Heart left ventricle (tissue), 16 donors: ENCODE measurements at regions not wholly inside any gene's neighbourhood (a gene's known extent, or its start where the extent isn't known, plus 50 kb on each side); places are given as distances from the start of the nearest gene placed in this dataset.

Source experiments
- ATAC-seq, 4 donors: fragments of 200-7000 bp; cut with Tn5 transposase; one replicate each; pipeline ENCODE4 v1.9.1; 2020 to 2022; ENCODE audit warnings: moderate library complexity in 4 of 4, mild to moderate bottlenecking in 3 of 4, moderate number of reproducible peaks in 1 of 4
- DNase-seq, 5 donors: peaks; one replicate each; pipeline ENCODE4 v3.0.0-alpha.2; 2020
- H3K27ac ChIP-seq, 12 donors: fragments of 200-600 bp; sonication (generic) in 4 of 12; one replicate each; pipeline versions ENCODE4 v1.5.0 to v1.8.0; 2016 to 2022; ENCODE audit warnings: mild to moderate bottlenecking in 2 of 12
- H3K27me3 ChIP-seq, 9 donors: fragments of 200-600 bp; sonication (generic) in 2 of 9; one replicate each; pipeline versions ENCODE4 v1.5.1 to v1.8.0; 2016 to 2022; ENCODE audit warnings: mild to moderate bottlenecking in 3 of 9
- H3K36me3 ChIP-seq, 9 donors: fragments of 200-600 bp; sonication (generic) in 2 of 9; one replicate each; pipeline versions ENCODE4 v1.5.0 to v1.8.0; 2018 to 2022; ENCODE audit warnings: mild to moderate bottlenecking in 2 of 9
- H3K4me1 ChIP-seq, 12 donors: fragments of 200-600 bp; sonication (generic) in 4 of 12; one replicate each; pipeline versions ENCODE4 v1.5.0 to v1.8.0; 2016 to 2022; ENCODE audit warnings: mild to moderate bottlenecking in 3 of 12
- H3K4me3 ChIP-seq, 12 donors: fragments of 200-600 bp; sonication (generic) in 4 of 12; one replicate each; pipeline versions ENCODE4 v1.5.0 to v1.8.0; 2017 to 2022; ENCODE audit warnings: mild to moderate bottlenecking in 9 of 12, moderate library complexity in 4 of 12
- H3K9me3 ChIP-seq, 12 donors: fragments of 200-600 bp; sonication (generic) in 4 of 12; one replicate each; pipeline versions ENCODE4 v1.5.0 to v1.8.0; 2016 to 2022; ENCODE audit warnings: mild to moderate bottlenecking in 1 of 12
- POLR2A ChIP-seq, 2 donors: fragments of 450-650 bp; IDR thresholded peaks; one replicate each; pipeline ENCODE4 v1.6.1; 2017; ENCODE audit warnings: antibody characterized with exemption in 2 of 2, mild to moderate bottlenecking in 2 of 2, moderate library complexity in 2 of 2
- WGBS, 4 donors: extraction: QIAGEN DNeasy Blood & Tissue Kit in 2 of 4; methylation state at CpG; one replicate each; pipeline versions ENCODE4 v1.1.5 to v1.1.7; 2013 to 2018; 5-methylcytosine and 5-hydroxymethylcytosine counted together
- intact Hi-C, 10 donors: fragments of 100-400 bp; cut with DNase I; formaldehyde crosslinking; loops; one replicate each; pipeline versions ENCODE4 v1.11.1 to v1.14.2; 2022
- TF ChIP-seq, protein P1 (sequence below), 12 donors: fragments of 200-600 bp; sonication (generic) in 4 of 12; IDR thresholded peaks; one replicate each; pipeline versions ENCODE4 v1.5.0 to v1.8.0; 2018 to 2022; ENCODE audit warnings: antibody characterized with exemption in 12 of 12, mild to moderate bottlenecking in 5 of 12
- donor health status: ischemic (EF 13 %, LVEDD 7.1; RV severe dilation, severe dysfunction).
- donor health status: healthy with polysubstance abuse.
- donor health status: DM: no; HTN: yes; CAD: no.
- donor health status: DM: no; HTN: no; CAD: no.
- donor health status: ischemic (EF 25% LVEDD 6.9; RV normal size, moderate dysfunction).
- donor health status: ischemic (EF 25% LVEDD 5.7; RV mildly dilated, moderate dysfunction).
- donor health status: healthy.
- donor health status: DM: yes; HTN: yes; CAD: no.
- donor health status: ischemic (EF 35%, LVEDD 5.7; RV mildly dilated, moderate dysfunction).
- donor health status: nonischemic (EF 11% LVEDD 7.7; RV severe dilation, severe dysfunction).
- donor health status: DM: yes; HTN: yes; CAD: no.
- donor health status: PGD.
- donor health status: ischemic (EF 29% LVEDD 5.4; RV normal size, mild dysfunction).
- donor health status: nonischemic (EF 23%, LVEDD 6.1; RV moderate dilation, normal function).

DNA sequence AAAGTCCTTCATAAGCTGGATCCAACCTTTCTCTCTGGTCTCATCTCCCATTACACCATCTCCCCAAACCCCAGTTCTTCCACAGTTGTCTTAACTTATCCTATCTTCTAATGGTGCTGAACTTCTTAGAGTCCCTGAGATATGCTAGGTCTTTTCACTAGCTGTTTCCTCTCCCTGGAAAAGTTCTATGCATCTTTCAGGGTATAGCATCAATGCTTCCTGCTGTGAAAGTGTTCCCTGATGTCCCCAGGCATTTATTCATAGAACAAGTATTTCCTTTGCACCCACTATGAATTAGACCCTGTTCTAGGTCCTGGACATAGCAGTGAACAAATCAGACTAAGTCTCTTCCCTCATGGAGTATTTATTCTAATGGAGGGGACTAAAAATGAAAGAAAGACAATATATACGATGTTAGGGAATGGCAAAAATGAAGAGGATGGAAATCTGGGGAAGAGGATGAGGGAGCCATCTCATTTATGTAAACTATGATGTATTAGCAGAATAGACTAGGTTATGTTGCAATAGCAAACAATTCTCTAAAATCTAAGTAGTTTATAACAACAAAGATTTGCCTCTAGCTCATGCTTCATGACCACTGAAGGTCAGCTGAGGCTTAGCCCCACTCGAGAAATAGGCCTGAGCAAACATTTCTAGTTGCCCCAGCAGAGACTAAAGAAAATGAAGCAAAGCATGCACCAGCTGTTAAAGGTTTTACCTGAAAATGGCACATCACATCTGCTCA, 120.0 kb downstream of the CYSLTR2 start:
- no peak for DNase-seq
- no peak for ATAC-seq
- no peak for TF ChIP-seq POLR2A (IDR thresholded peaks at IDR 0.05)
- TF ChIP-seq, protein P1, sequence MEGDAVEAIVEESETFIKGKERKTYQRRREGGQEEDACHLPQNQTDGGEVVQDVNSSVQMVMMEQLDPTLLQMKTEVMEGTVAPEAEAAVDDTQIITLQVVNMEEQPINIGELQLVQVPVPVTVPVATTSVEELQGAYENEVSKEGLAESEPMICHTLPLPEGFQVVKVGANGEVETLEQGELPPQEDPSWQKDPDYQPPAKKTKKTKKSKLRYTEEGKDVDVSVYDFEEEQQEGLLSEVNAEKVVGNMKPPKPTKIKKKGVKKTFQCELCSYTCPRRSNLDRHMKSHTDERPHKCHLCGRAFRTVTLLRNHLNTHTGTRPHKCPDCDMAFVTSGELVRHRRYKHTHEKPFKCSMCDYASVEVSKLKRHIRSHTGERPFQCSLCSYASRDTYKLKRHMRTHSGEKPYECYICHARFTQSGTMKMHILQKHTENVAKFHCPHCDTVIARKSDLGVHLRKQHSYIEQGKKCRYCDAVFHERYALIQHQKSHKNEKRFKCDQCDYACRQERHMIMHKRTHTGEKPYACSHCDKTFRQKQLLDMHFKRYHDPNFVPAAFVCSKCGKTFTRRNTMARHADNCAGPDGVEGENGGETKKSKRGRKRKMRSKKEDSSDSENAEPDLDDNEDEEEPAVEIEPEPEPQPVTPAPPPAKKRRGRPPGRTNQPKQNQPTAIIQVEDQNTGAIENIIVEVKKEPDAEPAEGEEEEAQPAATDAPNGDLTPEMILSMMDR (IDR thresholded peaks at IDR 0.05): no peak
- Histone ChIP-seq H3K4me3 (no peak overlapping the region), H3K27ac (no peak overlapping the region), H3K9me3 (peaks cover 0 to 6% (median 0%) of the 10 kb centered on the region in 12 donors), H3K4me1 (peaks cover 0 to 11% (median 2%) of the 10 kb centered on the region in 12 donors), H3K36me3 (no peaks in the 10 kb centered on the region), H3K27me3 (no peaks in the 10 kb centered on the region)
- 76 to 93% (median 86%) methylated on average over 2 of the region's 2 CpGs for WGBS, 4 donors
- intact Hi-C loops: loop anchor here in 1 of 10 donors (10.0 kb wide), 1 partner anchor 439 kb away; no protein-coding TSS in a partner anchor

- intact Hi-C loops: loop anchor here in 1 of 10 donors (10.0 kb wide), 1 partner anchor 440 kb away; no protein-coding TSS in a partner anchor
- no peak for ATAC-seq
- WGBS, 4 donors: 91 to 100% (median 94%) methylated on average over 2 of the region's 2 CpGs
Measured at GRCh38 chr13:48775285-48775684, 121.6 kb downstream of the CYSLTR2 start.

GRCh38 chr13:48775804-48776203, 122.1 kb downstream of the CYSLTR2 start:
- Histone ChIP-seq H3K4me3 (no peak overlapping the region), H3K27me3 (no peaks in the 10 kb centered on the region), H3K27ac (no peak overlapping the region), H3K4me1 (peaks cover 0 to 6% (median 0%) of the 10 kb centered on the region in 12 donors), H3K36me3 (no peaks in the 10 kb centered on the region), H3K9me3 (peaks cover 0 to 20% (median 11%) of the 10 kb centered on the region in 12 donors)
- intact Hi-C loops: loop anchor here in 1 of 10 donors (10.0 kb wide), 1 partner anchor 441 kb away; no protein-coding TSS in a partner anchor
- WGBS, 4 donors: 49 to 57% (median 54%) methylated on average over 4 of the region's 4 CpGs
- TF ChIP-seq, protein P1 (IDR thresholded peaks at IDR 0.05): no peak
- no peak for TF ChIP-seq POLR2A (IDR thresholded peaks at IDR 0.05)
- ATAC-seq (no peak), DNase-seq (no peak)

More at GRCh38 chr13:48775285-48775684, 121.6 kb downstream of the CYSLTR2 start:
- H3K27me3 ChIP-seq: no peaks in the 10 kb centered on the region
- TF ChIP-seq, protein P1 (IDR thresholded peaks at IDR 0.05): no peak
- no peak for TF ChIP-seq POLR2A (IDR thresholded peaks at IDR 0.05)
- no peaks in the 10 kb centered on the region for H3K36me3 ChIP-seq
- no peak overlapping the region for H3K27ac ChIP-seq
- no peak for DNase-seq
- H3K9me3 ChIP-seq: peaks cover 0 to 15% (median 6%) of the 10 kb centered on the region in 12 donors
- H3K4me3 ChIP-seq: no peak overlapping the region
- H3K4me1 ChIP-seq: peaks cover 0 to 6% (median 0%) of the 10 kb centered on the region in 12 donors

DNA sequence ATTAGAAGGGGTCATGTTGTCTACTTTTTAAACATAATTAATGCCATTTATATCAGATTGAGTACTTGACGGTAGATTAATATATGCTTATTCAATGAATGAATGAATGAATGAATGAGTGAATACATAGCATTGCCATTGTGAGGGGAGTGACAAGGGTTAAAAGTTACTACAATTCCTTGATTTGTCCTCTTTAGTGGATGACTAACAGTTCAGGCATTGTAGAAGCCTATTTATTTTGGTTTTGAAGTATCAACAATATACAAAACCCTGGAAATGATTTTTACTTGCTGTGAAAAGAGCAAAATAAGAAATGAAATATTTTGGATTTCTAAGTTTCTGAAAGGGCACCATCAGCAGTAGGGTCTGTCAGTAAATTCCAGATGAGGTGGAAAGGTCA, 122.7 kb downstream of the CYSLTR2 start:
- WGBS, 4 donors: 88 to 97% (median 96%) methylated on average over 1 of the region's 1 CpG
- no peak overlapping the region for H3K27ac ChIP-seq
- no peaks in the 10 kb centered on the region for H3K27me3 ChIP-seq
- intact Hi-C loops: loop anchor here in 1 of 10 donors (10.0 kb wide), 1 partner anchor 442 kb away; no protein-coding TSS in a partner anchor
- peaks cover 0 to 26% (median 17%) of the 10 kb centered on the region in 12 donors for H3K9me3 ChIP-seq
- TF ChIP-seq POLR2A (IDR thresholded peaks at IDR 0.05): no peak
- TF ChIP-seq, protein P1 (IDR thresholded peaks at IDR 0.05): no peak
- H3K4me1 ChIP-seq: peaks cover 0 to 6% (median 0%) of the 10 kb centered on the region in 12 donors
- H3K36me3 ChIP-seq: no peaks in the 10 kb centered on the region
- DNase-seq (no peak), ATAC-seq (no peak)
- no peak overlapping the region for H3K4me3 ChIP-seq
